ENCODE measurements at regions not wholly inside any gene's neighbourhood (a gene's known extent, or its start where the extent isn't known, plus 50 kb on each side); places are given as distances from the start of the nearest gene placed in this dataset.
"Not testable (repeated sequence)": the region's sequence is repeated elsewhere in the genome, so short reads cannot be mapped to it uniquely, and the experiment has no call there.

- no peak for DNase-seq (ENCODE audit: low spot score)
These were observed 113.0 kb upstream of the SPACA7 start for GRCh38 chr13:112263152-112263551.

- DNase-seq (ENCODE audit: low spot score): no peak
These were observed 108.5 kb upstream of the SPACA7 start for GRCh38 chr13:112267660-112268059.

- no peak for DNase-seq (ENCODE audit: low spot score)
These were observed 105.2 kb upstream of the SPACA7 start for GRCh38 chr13:112270951-112271350.

DNA sequence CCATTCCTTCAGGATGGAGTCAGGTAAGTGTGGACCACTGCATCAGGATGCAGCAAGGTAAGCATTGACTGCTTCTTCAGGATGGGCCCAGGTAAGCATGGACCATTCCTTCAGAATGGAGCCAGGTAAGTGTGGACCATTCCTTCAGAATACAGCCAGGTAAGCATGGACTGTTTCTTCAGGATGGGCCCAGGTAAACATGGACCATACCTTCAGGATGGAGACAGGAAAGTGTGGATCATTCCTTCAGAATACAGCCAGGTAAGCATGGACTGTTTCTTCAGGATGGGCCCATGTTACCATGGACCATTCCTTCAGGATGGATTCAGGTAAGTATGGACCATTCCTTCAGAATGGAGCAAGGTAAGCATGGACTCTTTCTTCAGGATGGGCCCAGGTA, 89.4 kb upstream of the SPACA7 start:
- not testable (repeated sequence) for DNase-seq (ENCODE audit: low spot score)

GRCh38 chr13:112320303-112320702, 55.9 kb upstream of the SPACA7 start:
- no peak for DNase-seq (ENCODE audit: low spot score)

DNA sequence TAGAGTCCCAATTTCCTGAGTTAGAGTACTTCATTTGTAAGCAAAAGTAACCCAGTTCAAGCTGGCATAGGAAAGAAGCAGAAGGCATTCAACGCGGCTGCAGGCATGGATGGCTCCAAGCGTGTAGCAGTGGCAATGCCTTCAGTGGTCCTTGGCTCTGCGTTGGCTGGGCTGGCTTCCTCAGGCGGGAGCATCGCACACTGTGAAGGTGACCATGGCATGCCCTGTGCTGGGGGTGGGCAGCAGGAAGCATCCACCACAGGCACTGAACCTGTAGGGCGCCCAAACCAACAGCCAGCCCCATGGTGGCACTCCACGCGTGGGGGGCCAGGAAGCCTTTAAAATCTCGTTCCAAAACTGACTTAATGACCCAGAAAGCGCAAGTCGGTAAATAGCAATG, 53.6 kb upstream of the SPACA7 start:
- DNase-seq (ENCODE audit: low spot score): no peak

DNA sequence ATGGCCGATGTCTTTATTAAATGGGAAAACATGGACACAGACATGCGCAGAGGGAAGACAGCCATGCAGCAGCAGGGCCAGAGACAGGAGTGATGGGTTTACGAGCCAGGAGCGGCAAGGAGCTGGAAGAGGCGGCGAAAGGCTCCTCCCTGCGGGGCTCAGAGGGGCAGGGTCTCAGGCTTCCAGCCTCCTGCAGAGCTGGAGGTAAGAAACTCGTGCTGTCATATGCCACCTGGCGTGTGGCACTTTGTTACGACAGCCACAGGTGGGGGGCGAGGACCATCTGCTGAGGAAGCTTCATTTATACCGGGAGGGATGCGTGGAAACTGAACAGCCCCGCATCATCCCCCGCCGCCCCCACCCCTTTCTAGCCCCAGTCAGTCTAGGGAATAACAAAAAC, 52.0 kb upstream of the SPACA7 start:
- no peak for DNase-seq (ENCODE audit: low spot score)

- DNase-seq (ENCODE audit: low spot score): no peak
These were observed 50.9 kb upstream of the SPACA7 start for GRCh38 chr13:112325142-112325808.

DNA sequence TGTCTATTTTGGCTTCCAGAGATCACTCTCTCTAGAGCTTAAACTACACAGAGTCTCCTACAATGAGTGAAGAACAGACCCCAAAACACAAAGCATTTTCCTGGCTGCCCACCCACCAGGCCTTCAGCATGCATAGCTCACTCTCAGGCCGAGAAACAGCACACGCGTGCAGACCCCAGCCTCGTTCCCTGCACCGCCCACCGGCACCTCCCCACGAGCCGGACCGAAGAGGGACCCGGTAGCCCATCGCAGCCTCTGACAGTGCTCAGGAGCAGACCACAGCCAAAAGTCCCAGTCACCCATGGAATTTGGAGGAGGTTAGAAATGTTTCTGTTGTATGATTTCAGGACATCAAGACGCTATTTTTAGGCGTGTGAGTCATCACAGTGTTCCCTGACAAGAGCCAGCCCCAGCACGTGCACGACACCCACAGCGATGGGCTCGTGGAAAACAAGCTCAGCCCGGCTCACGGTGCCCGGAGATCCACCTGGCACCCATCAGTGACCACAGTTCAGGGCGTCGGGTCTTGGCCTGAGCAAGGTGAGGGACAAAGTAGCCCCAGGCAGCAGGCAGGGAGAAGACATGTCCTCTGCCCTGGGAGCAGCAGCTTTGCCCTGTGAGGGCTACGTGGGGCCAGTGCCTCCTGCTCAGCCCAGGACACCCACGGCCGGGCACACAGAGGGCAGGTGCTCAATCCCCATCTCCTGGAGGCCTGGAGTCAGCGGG, 50.1 kb upstream of the SPACA7 start:
- DNase-seq (ENCODE audit: low spot score): no peak
